HepG2 (cell line): ENCODE measurements at regions not wholly inside any gene's neighbourhood (a gene's known extent, or its start where the extent isn't known, plus 50 kb on each side); places are given as distances from the start of the nearest gene placed in this dataset.

Source experiments
- HIC2 ChIP-seq: sonication (generic); formaldehyde crosslinking; IDR thresholded peaks from 2 replicates; pipeline ENCODE4 v1.9.0; 2022; ENCODE audit warnings: low read depth, missing genetic modification reagents
- NONO ChIP-seq, 2 experiments: fragments of 450-650 bp in 1 of 2; sonication (generic) in 1 of 2; formaldehyde crosslinking in 1 of 2; IDR thresholded peaks in 1 of 2; conservative IDR thresholded peaks in 1 of 2; 2 replicates each; pipeline versions ENCODE4 v1.6.1 to v1.8.0; 2017 to 2022; ENCODE audit warnings: mild to moderate bottlenecking in 1 of 2, missing genetic modification reagents in 1 of 2, moderate library complexity in 1 of 2
- POGK ChIP-seq: sonication (generic); formaldehyde crosslinking; conservative IDR thresholded peaks from 2 replicates; pipeline ENCODE4 v1.8.0; 2022; ENCODE audit warnings: mild to moderate bottlenecking, moderate library complexity, missing genetic modification reagents
- SKIL ChIP-seq: sonication (generic); formaldehyde crosslinking; IDR thresholded peaks from 2 replicates; pipeline ENCODE4 v1.8.0; 2022; ENCODE audit warnings: missing genetic modification reagents, mild to moderate bottlenecking, moderate library complexity, borderline replicate concordance
- ZBTB40 ChIP-seq, 2 experiments: fragments of 450-650 bp in 1 of 2; sonication (generic) in 1 of 2; formaldehyde crosslinking in 1 of 2; IDR thresholded peaks; 2 replicates each; pipeline versions ENCODE4 v1.6.1 to v1.8.0; 2016 to 2022; ENCODE audit warnings: antibody characterized with exemption in 1 of 2, mild to moderate bottlenecking in 1 of 2, missing genetic modification reagents in 1 of 2
- ZBTB8A ChIP-seq: sonication (generic); formaldehyde crosslinking; IDR thresholded peaks from 2 replicates; pipeline ENCODE4 v1.4.0; 2020; ENCODE audit warnings: mild to moderate bottlenecking, low read depth, missing genetic modification reagents, borderline replicate concordance
- ZNF264 ChIP-seq: sonication (generic); formaldehyde crosslinking; IDR thresholded peaks from 2 replicates; pipeline ENCODE4 v1.4.0; 2020; ENCODE audit warnings: missing genetic modification reagents
- ZNF446 ChIP-seq: sonication (generic); formaldehyde crosslinking; IDR thresholded peaks from 2 replicates; pipeline ENCODE4 v1.5.0; 2020; ENCODE audit warnings: mild to moderate bottlenecking, missing genetic modification reagents
- ZNF792 ChIP-seq: IDR thresholded peaks from 2 replicates; pipeline ENCODE4 v1.6.1; 2016
- ZSCAN5A ChIP-seq: sonication (generic); formaldehyde crosslinking; IDR thresholded peaks from 2 replicates; pipeline ENCODE4 v1.8.0; 2022; ENCODE audit warnings: mild to moderate bottlenecking, missing genetic modification reagents, borderline replicate concordance

- TF ChIP-seq ZBTB40 (IDR thresholded peaks at IDR 0.05) (no peak), ZBTB40 (CRISPR knock-in tag; IDR thresholded peaks at IDR 0.05) (no peak), POGK (no peak), ZSCAN5A (CRISPR knock-in tag) (no peak), HIC2 (no peak), ZNF792 (CRISPR knock-in tag) (no peak), ZBTB8A (CRISPR knock-in tag) (no peak), ZNF446 (CRISPR knock-in tag) (no peak), NONO (IDR thresholded peaks at IDR 0.05) (no peak), NONO (CRISPR knock-in tag; conservative IDR thresholded peaks at IDR 0.05) (no peak), SKIL (CRISPR knock-in tag) (no peak), ZNF264 (CRISPR knock-in tag) (no peak)
Measured at GRCh38 chr12:46680506-46680905, 145.3 kb downstream of the SLC38A4 start (continued).
